HCT116 (cell line): ENCODE measurements at regions not wholly inside any gene's neighbourhood (a gene's known extent, or its start where the extent isn't known, plus 50 kb on each side); places are given as distances from the start of the nearest gene placed in this dataset.

ENCODE experiments used
- ATF3 ChIP-seq: IDR thresholded peaks from 2 replicates; pipeline ENCODE4 v1.6.1; 2012
- CEBPB ChIP-seq: IDR thresholded peaks from 2 replicates; pipeline ENCODE4 v1.6.1; 2012; ENCODE audit warnings: low read depth
- CTCF ChIP-seq, 3 experiments: fragments of 200-600 bp in 1 of 3; sonication (generic) in 1 of 3; IDR thresholded peaks in 2 of 3; conservative IDR thresholded peaks in 1 of 3; 2 replicates each; pipeline ENCODE4 v1.5.1; 2012 to 2017; ENCODE audit warnings: low read depth in 2 of 3, low read length in 2 of 3, antibody characterized with exemption in 1 of 3, borderline replicate concordance in 1 of 3, control low read depth in 1 of 3, mild to moderate bottlenecking in 1 of 3, mixed read lengths in 1 of 3, mixed run types in 1 of 3, moderate library complexity in 1 of 3; ENCODE audit not compliant: insufficient read depth in 1 of 3
- ELF1 ChIP-seq: IDR thresholded peaks from 2 replicates; pipeline ENCODE4 v1.6.1; 2012; ENCODE audit warnings: low read depth, borderline replicate concordance
- EZH2phosphoT487 ChIP-seq: fragments of 200-600 bp; IDR thresholded peaks from 2 replicates; pipeline ENCODE4 v1.6.1; 2018; ENCODE audit warnings: antibody characterized with exemption, borderline replicate concordance
- FOSL1 ChIP-seq: IDR thresholded peaks from 2 replicates; pipeline ENCODE4 v1.6.1; 2012; ENCODE audit warnings: low read depth
- POLR2A ChIP-seq: IDR thresholded peaks from 2 replicates; pipeline ENCODE4 v1.7.0; 2011; ENCODE audit warnings: borderline replicate concordance; ENCODE audit not compliant: insufficient read depth, insufficient read length; ENCODE audit errors: extremely low read depth
- POLR2AphosphoS5 ChIP-seq: IDR thresholded peaks from 2 replicates; pipeline ENCODE4 v1.6.1; 2011; ENCODE audit warnings: mild to moderate bottlenecking, low read depth, low read length, moderate library complexity
- RAD21 ChIP-seq: IDR thresholded peaks from 2 replicates; pipeline ENCODE4 v1.6.1; 2012; ENCODE audit warnings: low read depth, mild to moderate bottlenecking
- SIN3A ChIP-seq: IDR thresholded peaks from 2 replicates; pipeline ENCODE4 v1.6.1; 2012; ENCODE audit warnings: low read depth
- SRF ChIP-seq: IDR thresholded peaks from 2 replicates; pipeline ENCODE4 v1.6.1; 2012; ENCODE audit warnings: low read depth
- YY1 ChIP-seq: IDR thresholded peaks from 2 replicates; pipeline ENCODE4 v1.6.1; 2011; ENCODE audit warnings: low read length, low read depth, moderate library complexity, mild to moderate bottlenecking; ENCODE audit not compliant: insufficient replicate concordance; ENCODE audit errors: extremely low read depth
- ZNF274 ChIP-seq: fragments of 200-500 bp; sonication (Bioruptor generic); IDR thresholded peaks from 2 replicates; pipeline ENCODE4 v1.6.1; 2014; ENCODE audit warnings: mild to moderate bottlenecking, low read depth, low read length, inconsistent platforms
- TF ChIP-seq, protein P1 (sequence below): IDR thresholded peaks from 2 replicates; pipeline ENCODE4 v1.6.1; 2012

- no peak for TF ChIP-seq POLR2A
- TF ChIP-seq ZNF274: no peak
- TF ChIP-seq CTCF (IDR thresholded peaks at IDR 0.05 in 2 of 3, conservative IDR thresholded peaks at IDR 0.05 in 1 of 3; ENCODE audit: borderline replicate concordance in 1 of 3, insufficient read depth in 1 of 3, low read depth in 2 of 3, low read length in 2 of 3): no peak
- no peak for TF ChIP-seq POLR2AphosphoS5
- TF ChIP-seq CEBPB: no peak
- TF ChIP-seq FOSL1: no peak
- no peak for TF ChIP-seq YY1
- TF ChIP-seq SRF: no peak
- no peak for TF ChIP-seq ATF3
- TF ChIP-seq, protein P1, sequence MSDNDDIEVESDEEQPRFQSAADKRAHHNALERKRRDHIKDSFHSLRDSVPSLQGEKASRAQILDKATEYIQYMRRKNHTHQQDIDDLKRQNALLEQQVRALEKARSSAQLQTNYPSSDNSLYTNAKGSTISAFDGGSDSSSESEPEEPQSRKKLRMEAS: no peak
- TF ChIP-seq RAD21: no peak
- no peak for TF ChIP-seq EZH2phosphoT487
- TF ChIP-seq ELF1: no peak
- TF ChIP-seq SIN3A: no peak
These were observed 228.4 kb downstream of the RCHY1 start for GRCh38 chr4:75285837-75286236.
